HCT116 (cell line): ENCODE measurements at regions not wholly inside any gene's neighbourhood (a gene's known extent, or its start where the extent isn't known, plus 50 kb on each side); places are given as distances from the start of the nearest gene placed in this dataset.

Experiments used
- ATAC-seq: fragments of 200-7000 bp; cut with Tn5 transposase; 2 replicates; pipeline ENCODE4 v1.9.1; 2020; ENCODE audit warnings: mild to moderate bottlenecking, moderate library complexity
- BruUV-seq: library from RNA; stranded (reverse); fragments of 400-500 nt; replicated peaks from 2 replicates; lab custom pipeline; 2021; lab: Mats Ljungman, UMichigan
- CTCF ChIA-PET: fragments of 300-600 bp; sonication (Branson Sonifier 250); formaldehyde crosslinking; loops from one replicate; lab custom pipeline; 2021; ENCODE audit warnings: antibody characterized with exemption; lab: Charles Lee
- POLR2A ChIA-PET: fragments of 300-600, 350-600 bp; sonication (Branson Sonifier 250); formaldehyde crosslinking; loops from one replicate; lab custom pipeline; 2021; ENCODE audit warnings: antibody characterized with exemption; lab: Charles Lee
- RAD21 ChIA-PET, 2 experiments: fragments of 300-600 bp; sonication (Branson Sonifier 250); formaldehyde crosslinking; loops; one replicate each; lab custom pipeline; 2023; ENCODE audit warnings: low total read pairs in 2 of 2; ENCODE audit not compliant: uncharacterized antibody in 2 of 2, unreplicated experiment in 2 of 2, low non-redundant PET in 1 of 2; lab: Charles Lee
- DNase-seq: peaks from one replicate; pipeline ENCODE4 v3.0.0-alpha.2; 2010; ENCODE audit warnings: low read depth, low spot score
- H2AFZ ChIP-seq: fragments of 200-600 bp; shearing (Covaris generic), sonication (generic); 2 replicates; pipeline ENCODE4 v1.6.1; 2017; ENCODE audit warnings: low read depth, mixed run types, mixed read lengths, antibody characterized with exemption, low read length; ENCODE audit not compliant: poor library complexity, severe bottlenecking
- H3K27ac ChIP-seq: 2 replicates; pipeline ENCODE4 v1.5.1; 2012; ENCODE audit warnings: low read depth, low read length
- H3K27me3 ChIP-seq: fragments of 200-600 bp; sonication (generic); 2 replicates; pipeline ENCODE4 v1.6.1; 2016; ENCODE audit warnings: mixed run types, low read length, mixed read lengths; ENCODE audit not compliant: insufficient read depth
- H3K36me3 ChIP-seq, 2 experiments: fragments of 200-500 bp in 1 of 2; fragments of 200-600 bp in 1 of 2; sonication (Bioruptor generic) in 1 of 2; sonication (generic) in 1 of 2; 2 replicates each; pipeline versions ENCODE4 v1.5.1 to v1.6.1; 2014 to 2016; ENCODE audit warnings: low read length in 2 of 2, inconsistent platforms in 1 of 2, mixed read lengths in 1 of 2, mixed run types in 1 of 2; ENCODE audit not compliant: insufficient read depth in 2 of 2, control insufficient read depth in 1 of 2
- H3K4me1 ChIP-seq, 2 experiments: fragments of 200-600 bp in 1 of 2; sonication (generic) in 1 of 2; 2 replicates each; pipeline versions ENCODE4 v1.5.1 to v1.6.1; 2012 to 2017; ENCODE audit warnings: low read length in 2 of 2, inconsistent platforms in 1 of 2, mild to moderate bottlenecking in 1 of 2, mixed read lengths in 1 of 2, mixed run types in 1 of 2, moderate library complexity in 1 of 2; ENCODE audit not compliant: insufficient read depth in 2 of 2, control insufficient read depth in 1 of 2
- H3K4me2 ChIP-seq: fragments of 200-600 bp; sonication (generic); 2 replicates; pipeline ENCODE4 v1.6.1; 2017; ENCODE audit warnings: mixed run types, low read length, mixed read lengths
- H3K4me3 ChIP-seq, 2 experiments: fragments of 200-600 bp in 1 of 2; sonication (generic) in 1 of 2; replicated peaks in 1 of 2; 2 replicates each; pipeline ENCODE4 v1.5.1; 2011 to 2016; ENCODE audit warnings: low read length in 2 of 2, control low read depth in 1 of 2, low read depth in 1 of 2, mild to moderate bottlenecking in 1 of 2, mixed read lengths in 1 of 2, mixed run types in 1 of 2
- H3K79me2 ChIP-seq: fragments of 200-600 bp; sonication (generic); 2 replicates; pipeline ENCODE4 v1.6.1; 2017; ENCODE audit warnings: mild to moderate bottlenecking, mixed run types, low read length, moderate library complexity, mixed read lengths; ENCODE audit not compliant: insufficient read depth
- H3K9ac ChIP-seq: fragments of 200-600 bp; sonication (generic); 2 replicates; pipeline ENCODE4 v1.6.1; 2016; ENCODE audit warnings: low read length, mixed read lengths
- H3K9me2 ChIP-seq: fragments of 200-600 bp; sonication (generic), shearing (Covaris generic); 2 replicates; pipeline ENCODE4 v1.6.1; 2017; ENCODE audit warnings: mixed run types, mild to moderate bottlenecking, moderate library complexity; ENCODE audit not compliant: insufficient read depth
- H3K9me3 ChIP-seq, 2 experiments: fragments of 200-500 bp in 1 of 2; fragments of 200-600 bp in 1 of 2; sonication (Bioruptor generic) in 1 of 2; sonication (generic) in 1 of 2; 2 replicates each; pipeline ENCODE4 v1.6.1; 2014 to 2017; ENCODE audit warnings: low read length in 2 of 2, mixed read lengths in 2 of 2, inconsistent platforms in 1 of 2, low read depth in 1 of 2, mild to moderate bottlenecking in 1 of 2, mixed run types in 1 of 2, moderate library complexity in 1 of 2; ENCODE audit not compliant: control insufficient read depth in 1 of 2, insufficient read depth in 1 of 2
- H4K20me1 ChIP-seq: fragments of 200-600 bp; sonication (generic), shearing (Covaris generic); 2 replicates; pipeline ENCODE4 v1.6.1; 2017; ENCODE audit warnings: mixed run types, mild to moderate bottlenecking, moderate library complexity; ENCODE audit not compliant: insufficient read depth
- CEBPB ChIP-seq: IDR thresholded peaks from 2 replicates; pipeline ENCODE4 v1.6.1; 2012; ENCODE audit warnings: low read depth
- EGR1 ChIP-seq: IDR thresholded peaks from 2 replicates; pipeline ENCODE4 v1.6.1; 2012; ENCODE audit warnings: low read depth
- ELF1 ChIP-seq: IDR thresholded peaks from 2 replicates; pipeline ENCODE4 v1.6.1; 2012; ENCODE audit warnings: low read depth, borderline replicate concordance
- POLR2A ChIP-seq: IDR thresholded peaks from 2 replicates; pipeline ENCODE4 v1.7.0; 2011; ENCODE audit warnings: borderline replicate concordance; ENCODE audit not compliant: insufficient read depth, insufficient read length; ENCODE audit errors: extremely low read depth
- RAD21 ChIP-seq: IDR thresholded peaks from 2 replicates; pipeline ENCODE4 v1.6.1; 2012; ENCODE audit warnings: low read depth, mild to moderate bottlenecking
- SIN3A ChIP-seq: IDR thresholded peaks from 2 replicates; pipeline ENCODE4 v1.6.1; 2012; ENCODE audit warnings: low read depth
- SP1 ChIP-seq: IDR thresholded peaks from 2 replicates; pipeline ENCODE4 v1.6.1; 2012; ENCODE audit warnings: low read depth
- YY1 ChIP-seq: IDR thresholded peaks from 2 replicates; pipeline ENCODE4 v1.6.1; 2011; ENCODE audit warnings: low read length, low read depth, moderate library complexity, mild to moderate bottlenecking; ENCODE audit not compliant: insufficient replicate concordance; ENCODE audit errors: extremely low read depth
- intact Hi-C: fragments of 100-400 bp; cut with micrococcal nuclease; formaldehyde crosslinking; loops from 2 replicates; pipeline ENCODE4 v1.10.0; 2022
- TF ChIP-seq, protein P1 (sequence below): IDR thresholded peaks from 2 replicates; pipeline ENCODE4 v1.6.1; 2012
- TF ChIP-seq, protein P2 (sequence below): IDR thresholded peaks from 2 replicates; pipeline ENCODE4 v1.6.1; 2012

DNA sequence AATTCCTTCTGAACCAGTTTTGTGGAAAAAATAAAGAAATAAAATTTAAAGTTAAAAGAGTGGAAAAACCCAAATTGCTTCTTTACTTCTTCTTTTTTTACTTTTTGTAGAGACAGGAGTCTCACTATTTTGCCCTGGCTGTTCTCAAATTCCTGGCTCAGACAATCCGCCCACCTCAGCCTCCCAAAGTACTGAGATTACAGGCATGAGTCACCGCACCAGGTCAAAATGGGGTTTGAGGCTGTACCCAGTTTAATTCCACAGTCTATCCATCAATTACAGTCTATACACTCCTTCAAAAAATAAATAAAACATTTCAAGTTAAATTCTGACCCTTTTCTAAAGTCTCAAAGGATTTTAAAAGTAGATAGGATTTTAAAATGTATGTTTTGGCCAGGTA lies 120.3 kb downstream of the FAM161A start:
- no peaks in the 10 kb centered on the region for H4K20me1 ChIP-seq
- H3K79me2 ChIP-seq = no peaks in the 10 kb centered on the region
- no peak overlapping the region for H3K27ac ChIP-seq
- ChIA-PET CTCF (no interaction called here), RAD21 (interaction anchor here in 1 of 2 experiments (0.6 kb wide), 1 partner anchor 17 kb away, joined by 4 read pairs; no protein-coding TSS in a partner anchor), POLR2A (no interaction called here)
- BruUV-seq = no TSS peak
- peaks cover 2 to 5% of the 10 kb centered on the region in 2 experiments; a peak in 3 of 4 replicates for H3K4me1 ChIP-seq
- H3K4me2 ChIP-seq = peak overlapping the region; percentile 10; the same call in 1 of the 2 replicates
- intact Hi-C loops = no loop called here
- no peaks in the 10 kb centered on the region for H3K36me3 ChIP-seq
- ATAC-seq (no peak), DNase-seq (no peak)
- H3K4me3 ChIP-seq = no peak overlapping the region
- no peaks in the 10 kb centered on the region for H3K27me3 ChIP-seq
- TF ChIP-seq, protein P1, sequence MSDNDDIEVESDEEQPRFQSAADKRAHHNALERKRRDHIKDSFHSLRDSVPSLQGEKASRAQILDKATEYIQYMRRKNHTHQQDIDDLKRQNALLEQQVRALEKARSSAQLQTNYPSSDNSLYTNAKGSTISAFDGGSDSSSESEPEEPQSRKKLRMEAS = no peak
- TF ChIP-seq RAD21 (no peak), EGR1 (peak; percentile 32; the same call in 1 of the 2 replicates)
- TF ChIP-seq, protein P2, sequence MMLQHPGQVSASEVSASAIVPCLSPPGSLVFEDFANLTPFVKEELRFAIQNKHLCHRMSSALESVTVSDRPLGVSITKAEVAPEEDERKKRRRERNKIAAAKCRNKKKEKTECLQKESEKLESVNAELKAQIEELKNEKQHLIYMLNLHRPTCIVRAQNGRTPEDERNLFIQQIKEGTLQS = no peak
- no peak overlapping the region for H3K9ac ChIP-seq
- no peaks in the 10 kb centered on the region for H3K9me3 ChIP-seq
- no peaks in the 10 kb centered on the region for H3K9me2 ChIP-seq
- no peak overlapping the region for H2AFZ ChIP-seq

DNA sequence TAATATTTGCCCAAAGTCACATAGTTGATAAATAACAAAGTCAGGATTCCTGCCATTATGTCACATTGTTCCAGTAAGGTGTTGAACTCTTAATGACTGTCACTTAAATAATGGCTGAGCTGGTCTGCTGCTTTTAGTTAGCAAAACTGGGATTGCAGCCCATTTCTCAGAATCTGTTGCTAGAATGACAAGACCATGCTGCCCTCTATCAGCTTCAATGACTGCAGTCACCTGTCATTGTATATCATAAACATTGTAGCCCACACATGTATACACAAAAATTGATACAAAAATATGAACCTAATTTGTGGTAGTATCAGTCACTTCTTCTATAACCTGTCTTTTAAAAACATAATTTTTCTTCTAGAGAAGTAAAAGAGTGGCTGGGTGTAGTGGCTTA lies 121.1 kb downstream of the FAM161A start:
- RAD21 ChIA-PET = no interaction called here
- Histone ChIP-seq H2AFZ (no peak overlapping the region), H3K9me2 (no peaks in the 10 kb centered on the region), H3K27me3 (no peaks in the 10 kb centered on the region), H3K4me1 (peaks cover 2 to 7% of the 10 kb centered on the region in 2 experiments; a peak in 3 of 4 replicates), H3K9ac (no peak overlapping the region), H3K79me2 (no peaks in the 10 kb centered on the region), H3K4me3 (no peak overlapping the region), H3K27ac (no peak overlapping the region), H3K9me3 (no peaks in the 10 kb centered on the region), H3K36me3 (no peaks in the 10 kb centered on the region), H3K4me2 (no peak overlapping the region), H4K20me1 (no peaks in the 10 kb centered on the region)
- TF ChIP-seq RAD21 = peak; percentile 13; the same call in 1 of the 2 replicates
- TF ChIP-seq YY1 = no peak
- no peak for TF ChIP-seq CEBPB
- no peak for TF ChIP-seq SP1
- no peak for TF ChIP-seq SIN3A
- TF ChIP-seq POLR2A = no peak
- TF ChIP-seq ELF1 = no peak
- POLR2A ChIA-PET = no interaction called here
- CTCF ChIA-PET = no interaction called here
- BruUV-seq = no TSS peak
- intact Hi-C loops = no loop called here
- DNase-seq (no peak), ATAC-seq (no peak)
